Activated naive CD8-positive, alpha-beta T cell treated with anti-CD3 and anti-CD28 coated beads, Interleukin-2, amount 50 U/mL, for 24 hours (primary cell): ENCODE measurements at regions not wholly inside any gene's neighbourhood (a gene's known extent, or its start where the extent isn't known, plus 50 kb on each side); places are given as distances from the start of the nearest gene placed in this dataset.

Experiments used
- ATAC-seq: fragments of 150-1000 bp; cut with Tn5 transposase; one replicate; pipeline ENCODE4 v1.10.0; 2021
- DNase-seq: peaks from one replicate; pipeline ENCODE4 v3.0.0; 2021
- H3K27ac Mint-ChIP-seq: one replicate; pipeline ENCODE4 v1.8.0; 2021; ENCODE audit warnings: mild to moderate bottlenecking, mixed read lengths
- H3K27me3 Mint-ChIP-seq: one replicate; pipeline ENCODE4 v1.8.0; 2021; ENCODE audit warnings: mixed read lengths
- H3K36me3 Mint-ChIP-seq: one replicate; pipeline ENCODE4 v1.8.0; 2021; ENCODE audit warnings: low read depth, mixed read lengths
- H3K4me1 Mint-ChIP-seq: one replicate; pipeline ENCODE4 v1.8.0; 2021; ENCODE audit warnings: mixed read lengths
- H3K4me3 Mint-ChIP-seq: one replicate; pipeline ENCODE4 v1.8.0; 2021; ENCODE audit warnings: mild to moderate bottlenecking, moderate library complexity, mixed read lengths
- H3K9me3 Mint-ChIP-seq: one replicate; pipeline ENCODE4 v1.8.0; 2021; ENCODE audit warnings: mixed read lengths

DNA sequence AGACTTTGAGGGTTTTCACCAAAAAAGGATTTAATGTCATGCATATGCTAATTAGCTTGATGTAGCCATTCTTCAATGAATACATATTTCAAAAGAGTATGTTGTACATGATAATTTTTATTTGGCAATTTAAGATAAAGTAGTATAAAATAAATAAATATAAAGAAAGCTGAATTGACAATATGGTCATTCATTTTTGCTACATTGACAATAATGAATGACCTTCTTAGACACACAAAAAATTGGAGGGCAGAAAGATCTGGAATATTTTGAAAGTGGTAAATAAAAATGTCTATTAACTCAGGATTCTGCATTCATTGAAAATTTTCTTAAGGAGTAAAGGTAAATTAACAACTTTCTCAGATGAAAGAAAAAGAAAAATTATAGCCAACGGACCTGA, 324.8 kb upstream of the FTMT start:
- H3K27ac Mint-ChIP-seq, result no peak overlapping the region
- no peaks in the 10 kb centered on the region for H3K27me3 Mint-ChIP-seq
- H3K36me3 Mint-ChIP-seq, result no peaks in the 10 kb centered on the region
- peaks cover 18% of the 10 kb centered on the region for H3K9me3 Mint-ChIP-seq
- H3K4me1 Mint-ChIP-seq, result no peaks in the 10 kb centered on the region
- ATAC-seq (no peak), DNase-seq (no peak)
- no peak overlapping the region for H3K4me3 Mint-ChIP-seq

DNA sequence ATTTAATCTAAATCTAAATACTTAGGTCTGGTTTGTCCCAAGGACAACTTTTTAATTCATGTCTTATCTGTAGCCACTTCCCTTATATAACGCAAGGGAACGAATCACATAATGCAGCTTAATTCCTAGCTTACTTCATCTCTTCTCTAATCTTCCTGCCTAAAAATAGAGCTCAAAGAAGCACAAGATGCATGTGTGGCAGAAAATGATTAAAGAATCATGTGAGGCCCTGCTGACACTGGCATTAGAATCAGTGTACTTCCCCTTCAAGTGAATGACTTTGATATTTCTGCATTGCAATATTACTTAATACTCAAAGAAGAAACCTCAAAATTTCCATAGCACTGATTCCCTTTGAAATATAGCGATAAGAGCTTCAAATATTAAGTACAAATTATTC, 317.9 kb upstream of the FTMT start:
- Mint-ChIP-seq H3K4me1 (no peaks in the 10 kb centered on the region), H3K9me3 (peaks cover 5% of the 10 kb centered on the region), H3K4me3 (no peak overlapping the region), H3K27ac (no peak overlapping the region), H3K27me3 (no peaks in the 10 kb centered on the region), H3K36me3 (no peaks in the 10 kb centered on the region)
- no peak for ATAC-seq
- no peak for DNase-seq

DNA sequence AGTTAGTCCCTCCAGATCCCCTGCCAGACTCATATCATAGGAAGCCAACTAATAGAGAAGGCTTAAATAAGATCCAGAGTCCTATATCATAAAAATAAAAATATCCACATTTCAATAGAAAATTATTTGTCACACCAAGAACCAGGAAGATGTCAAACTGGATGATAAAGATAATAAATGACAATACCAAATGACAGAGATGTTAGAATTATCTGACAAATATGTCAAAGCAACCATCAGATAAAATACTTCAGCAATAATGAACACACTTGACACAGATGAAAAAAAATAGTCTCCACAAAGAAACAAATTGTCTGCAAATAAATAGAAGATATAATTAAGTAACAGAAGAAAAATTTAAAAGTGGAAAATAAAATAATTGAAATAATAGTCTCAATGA, 300.7 kb upstream of the FTMT start:
- Mint-ChIP-seq H3K27me3 (no peaks in the 10 kb centered on the region), H3K36me3 (no peaks in the 10 kb centered on the region), H3K9me3 (peaks cover 4% of the 10 kb centered on the region), H3K4me1 (no peaks in the 10 kb centered on the region), H3K27ac (no peak overlapping the region), H3K4me3 (no peak overlapping the region)
- DNase-seq (no peak), ATAC-seq (no peak)

DNA sequence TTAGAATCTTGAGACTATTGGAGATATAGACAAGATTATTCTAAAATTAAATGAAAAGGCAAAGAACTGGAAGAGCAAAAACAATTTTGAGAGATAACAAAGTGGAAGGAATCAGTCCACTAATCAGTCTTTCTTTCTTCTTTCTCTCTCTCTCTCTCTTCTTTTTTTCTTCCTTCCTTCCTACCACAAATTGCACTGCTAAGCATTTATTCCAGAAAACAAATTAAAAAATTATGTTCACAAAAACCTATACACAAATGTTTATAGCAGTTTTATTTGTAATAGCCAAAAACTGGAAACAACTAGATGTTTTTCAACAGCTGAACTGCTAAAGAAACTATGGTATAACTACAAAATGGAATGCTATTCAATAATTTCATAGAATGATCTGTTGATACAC, 291.9 kb upstream of the FTMT start:
- no peaks in the 10 kb centered on the region for H3K27me3 Mint-ChIP-seq
- H3K4me1 Mint-ChIP-seq, result no peaks in the 10 kb centered on the region
- no peak overlapping the region for H3K4me3 Mint-ChIP-seq
- no peaks in the 10 kb centered on the region for H3K9me3 Mint-ChIP-seq
- ATAC-seq (no peak), DNase-seq (no peak)
- no peak overlapping the region for H3K27ac Mint-ChIP-seq
- no peaks in the 10 kb centered on the region for H3K36me3 Mint-ChIP-seq

DNA sequence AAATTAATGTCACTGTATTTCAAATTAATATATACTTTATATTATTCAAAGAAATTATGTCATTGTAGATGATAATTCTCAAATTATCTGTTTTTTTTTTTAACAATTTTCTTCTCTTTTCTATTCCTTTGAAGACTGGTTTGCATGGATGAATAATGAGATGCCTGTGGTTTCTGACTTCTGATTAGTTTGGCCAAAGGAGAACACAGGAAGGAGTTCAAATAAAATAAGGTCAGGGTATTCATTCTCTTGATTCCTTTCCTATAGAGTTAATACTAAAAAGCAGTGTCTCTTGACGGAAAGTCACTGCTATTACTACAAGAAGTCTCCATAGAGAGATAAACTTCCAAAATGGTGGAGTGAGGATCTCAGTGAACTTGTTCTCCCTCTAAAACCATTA, 279.6 kb upstream of the FTMT start:
- ATAC-seq, result no peak

DNA sequence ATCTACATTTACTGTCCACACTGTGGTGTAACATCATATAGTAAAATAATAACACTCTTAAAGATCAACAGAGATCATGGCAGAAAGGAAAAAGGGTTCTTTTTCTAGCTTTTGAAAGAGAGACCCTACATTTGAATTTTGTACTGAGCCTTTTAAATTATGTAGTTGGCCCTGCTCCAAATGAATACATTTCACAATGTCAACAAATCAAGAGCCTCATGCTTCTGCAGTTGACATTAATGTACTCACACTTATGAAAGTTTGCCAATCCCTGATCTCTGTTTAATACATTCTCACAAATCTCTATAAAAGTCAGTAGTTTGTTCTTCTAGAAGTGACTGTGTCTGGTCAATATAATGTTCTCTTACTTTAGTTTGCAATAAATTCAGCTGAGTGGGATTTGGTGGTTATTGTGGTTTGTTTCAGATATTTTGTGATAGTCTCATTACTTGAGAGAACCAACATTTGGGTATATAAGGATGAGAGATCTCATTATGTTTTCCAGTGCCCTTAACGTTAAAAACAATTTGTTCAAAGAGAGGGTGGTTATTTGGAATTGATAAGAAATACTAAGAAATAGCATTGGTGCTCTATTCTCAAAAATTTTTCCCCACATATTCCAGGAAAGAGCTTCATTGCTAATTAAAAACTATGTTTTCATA, 277.8 kb upstream of the FTMT start:
- Mint-ChIP-seq H3K27ac (no peak overlapping the region), H3K36me3 (no peaks in the 10 kb centered on the region), H3K4me1 (no peaks in the 10 kb centered on the region), H3K27me3 (no peaks in the 10 kb centered on the region), H3K4me3 (no peak overlapping the region), H3K9me3 (peaks cover 15% of the 10 kb centered on the region)
- DNase-seq, result no peak
- ATAC-seq, result no peak

More for the DNA sequence above, 279.6 kb upstream of the FTMT start:
- Mint-ChIP-seq H3K36me3 (no peaks in the 10 kb centered on the region), H3K4me1 (no peaks in the 10 kb centered on the region), H3K27me3 (no peaks in the 10 kb centered on the region), H3K9me3 (peaks cover 15% of the 10 kb centered on the region), H3K4me3 (no peak overlapping the region), H3K27ac (no peak overlapping the region)
- no peak for DNase-seq

DNA sequence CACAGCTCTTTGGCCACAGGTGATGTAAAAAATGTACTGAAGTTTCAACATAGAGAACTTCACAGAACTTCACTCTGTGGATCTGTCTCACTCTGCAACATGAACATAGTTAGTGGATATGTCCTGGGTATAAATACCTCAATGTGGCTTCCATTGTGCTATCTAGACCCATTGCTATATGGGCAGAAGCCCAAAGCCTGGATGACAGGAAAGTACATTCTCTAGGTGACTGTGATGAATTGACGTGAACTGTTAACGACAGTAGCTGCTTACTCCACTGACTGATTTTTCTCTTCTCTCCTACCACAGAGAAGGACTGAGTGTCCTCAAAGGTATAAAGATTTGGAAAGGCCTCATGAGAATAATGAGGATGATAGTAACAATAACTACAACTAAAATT, 270.1 kb upstream of the FTMT start:
- H3K27me3 Mint-ChIP-seq, result no peaks in the 10 kb centered on the region
- no peak for ATAC-seq
- no peak overlapping the region for H3K4me3 Mint-ChIP-seq
- no peak overlapping the region for H3K27ac Mint-ChIP-seq
- peaks cover 4% of the 10 kb centered on the region for H3K9me3 Mint-ChIP-seq
- H3K4me1 Mint-ChIP-seq, result no peaks in the 10 kb centered on the region
- no peaks in the 10 kb centered on the region for H3K36me3 Mint-ChIP-seq
- DNase-seq, result no peak

DNA sequence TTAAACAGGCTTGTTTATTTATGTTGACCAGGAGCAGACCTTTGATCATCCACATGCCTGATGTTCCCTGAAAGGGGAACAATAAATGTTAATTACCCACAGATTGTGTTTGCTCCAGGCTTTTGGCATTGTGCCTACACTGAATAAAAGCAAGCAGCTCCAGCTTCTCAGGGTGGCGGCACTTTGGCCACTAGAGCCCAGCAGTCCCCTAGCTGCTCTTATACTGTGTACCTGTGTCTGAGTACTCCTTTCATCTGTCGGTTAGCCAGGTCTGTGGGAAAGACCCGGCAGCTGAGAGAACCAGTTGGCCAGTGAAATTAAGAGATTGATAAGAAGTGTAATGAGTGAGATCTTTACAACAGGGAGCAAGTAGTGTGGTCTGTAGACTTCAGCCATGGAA, 254.8 kb upstream of the FTMT start:
- H3K27ac Mint-ChIP-seq, result no peak overlapping the region
- no peak for ATAC-seq

DNA sequence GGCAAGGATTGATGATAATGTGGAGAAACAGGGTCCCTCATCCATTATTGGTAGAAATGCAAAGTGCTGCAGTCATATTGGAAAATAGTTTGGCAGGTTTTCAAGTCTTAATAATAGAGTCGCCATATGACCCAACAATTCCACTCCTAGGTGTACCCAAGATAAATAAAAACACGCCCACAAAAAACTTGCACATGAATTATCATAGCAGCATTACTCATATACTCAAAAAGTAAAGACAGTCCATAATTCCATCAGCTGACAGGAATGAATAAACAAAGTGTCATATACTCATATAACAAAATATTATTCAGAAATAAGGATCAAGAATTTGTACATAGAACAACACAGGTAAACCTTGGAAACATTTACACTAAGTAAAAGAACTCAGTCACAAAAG, 242.9 kb upstream of the FTMT start:
- Mint-ChIP-seq H3K9me3 (peaks cover 9% of the 10 kb centered on the region), H3K4me3 (no peak overlapping the region), H3K4me1 (no peaks in the 10 kb centered on the region), H3K27ac (no peak overlapping the region), H3K27me3 (no peaks in the 10 kb centered on the region), H3K36me3 (no peaks in the 10 kb centered on the region)
- ATAC-seq (no peak), DNase-seq (no peak)

More for the DNA sequence above, 254.8 kb upstream of the FTMT start:
- Mint-ChIP-seq H3K9me3 (peaks cover 22% of the 10 kb centered on the region), H3K4me1 (no peaks in the 10 kb centered on the region), H3K27me3 (no peaks in the 10 kb centered on the region), H3K36me3 (no peaks in the 10 kb centered on the region), H3K4me3 (no peak overlapping the region)
- DNase-seq, result no peak

DNA sequence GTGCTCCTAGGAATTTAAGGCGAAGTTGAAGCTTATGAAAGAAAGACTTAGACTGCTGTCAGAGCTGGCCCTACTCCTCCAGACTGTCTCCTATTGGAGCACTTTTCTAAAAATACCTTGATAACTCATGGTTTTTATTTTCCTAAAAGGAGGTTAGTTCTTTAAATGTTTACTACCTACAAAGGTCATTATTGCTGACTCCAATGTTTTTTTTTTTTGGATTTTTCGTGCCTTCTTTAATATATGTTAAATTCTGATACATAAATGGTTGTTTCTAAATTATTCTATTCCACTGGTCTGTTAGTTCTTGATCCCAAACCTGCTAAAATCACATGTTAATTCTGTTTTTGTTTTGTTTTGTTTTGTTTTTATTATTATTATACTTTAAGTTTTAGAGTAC, 227.6 kb upstream of the FTMT start:
- Mint-ChIP-seq H3K27ac (no peak overlapping the region), H3K9me3 (no peaks in the 10 kb centered on the region), H3K4me3 (no peak overlapping the region), H3K36me3 (no peaks in the 10 kb centered on the region), H3K27me3 (no peaks in the 10 kb centered on the region), H3K4me1 (no peaks in the 10 kb centered on the region)
- ATAC-seq (no peak), DNase-seq (no peak)

DNA sequence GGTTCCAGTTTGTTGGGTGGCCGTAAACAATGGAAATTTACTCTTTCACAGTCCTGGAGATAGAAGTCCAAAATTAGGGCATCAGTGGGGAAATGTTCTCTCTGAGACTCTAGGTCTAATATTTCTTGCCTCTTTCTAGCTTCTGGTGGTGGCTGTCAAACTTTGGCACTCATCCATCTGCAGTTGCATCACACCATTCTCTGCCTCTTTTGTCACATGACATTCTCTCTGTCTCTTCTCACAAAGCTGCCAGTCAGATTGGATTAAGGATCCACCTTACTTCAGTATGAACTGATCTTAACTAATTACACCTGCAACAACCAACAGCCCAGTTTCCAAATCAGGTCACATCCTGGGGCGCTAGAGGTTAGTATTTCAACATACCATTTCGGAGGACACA, 222.9 kb upstream of the FTMT start:
- H3K4me3 Mint-ChIP-seq, result no peak overlapping the region
- no peak for ATAC-seq
- no peaks in the 10 kb centered on the region for H3K36me3 Mint-ChIP-seq
- H3K27me3 Mint-ChIP-seq, result no peaks in the 10 kb centered on the region
- H3K4me1 Mint-ChIP-seq, result no peaks in the 10 kb centered on the region
- no peaks in the 10 kb centered on the region for H3K9me3 Mint-ChIP-seq
- DNase-seq, result no peak
- H3K27ac Mint-ChIP-seq, result no peak overlapping the region

DNA sequence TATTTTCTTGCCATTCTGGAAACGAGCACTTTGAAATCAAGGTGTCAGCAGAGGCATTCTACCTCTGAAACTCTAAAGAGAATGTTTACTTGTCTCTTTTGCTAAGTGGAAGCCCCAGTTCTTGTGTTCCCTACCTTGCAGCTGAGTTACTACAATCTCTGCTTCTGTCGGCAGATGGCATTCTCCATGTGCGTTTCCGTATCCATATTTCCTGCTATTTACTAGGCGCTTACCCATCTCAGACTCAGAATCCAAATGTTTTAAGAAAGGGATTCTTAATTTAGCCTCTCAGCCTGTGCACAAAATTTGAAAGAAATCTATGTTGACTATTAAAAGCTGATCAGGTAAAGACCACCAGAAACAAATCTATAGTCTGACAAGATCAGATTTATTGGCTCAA, 221.3 kb upstream of the FTMT start:
- no peaks in the 10 kb centered on the region for H3K27me3 Mint-ChIP-seq
- ATAC-seq, result no peak

DNA sequence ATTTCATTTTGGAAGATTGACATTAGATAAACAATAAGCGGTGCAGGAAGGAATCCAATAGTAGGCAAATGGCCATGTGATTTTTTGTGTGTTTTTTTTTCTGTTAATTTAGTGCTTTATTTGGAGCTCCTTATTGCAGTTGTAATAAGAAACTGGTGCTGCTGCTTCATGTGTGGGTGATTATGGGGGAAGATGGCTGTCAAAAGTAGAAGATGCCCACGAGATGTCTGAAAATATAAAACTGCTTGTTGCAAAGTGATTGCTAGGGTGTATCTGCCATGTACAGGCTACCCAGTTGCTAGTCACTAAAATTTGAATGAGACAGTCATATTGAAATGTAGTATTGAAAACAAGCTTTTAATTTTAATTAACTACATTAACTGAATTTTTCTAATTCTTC, 216.7 kb upstream of the FTMT start:
- no peaks in the 10 kb centered on the region for H3K27me3 Mint-ChIP-seq
- H3K9me3 Mint-ChIP-seq, result no peaks in the 10 kb centered on the region
- H3K4me3 Mint-ChIP-seq, result no peak overlapping the region
- H3K36me3 Mint-ChIP-seq, result no peaks in the 10 kb centered on the region
- H3K27ac Mint-ChIP-seq, result no peak overlapping the region
- no peaks in the 10 kb centered on the region for H3K4me1 Mint-ChIP-seq
- no peak for DNase-seq
- ATAC-seq, result no peak

More for the DNA sequence above, 221.3 kb upstream of the FTMT start:
- Mint-ChIP-seq H3K27ac (no peak overlapping the region), H3K9me3 (no peaks in the 10 kb centered on the region), H3K4me3 (no peak overlapping the region), H3K4me1 (no peaks in the 10 kb centered on the region), H3K36me3 (no peaks in the 10 kb centered on the region)
- no peak for DNase-seq

DNA sequence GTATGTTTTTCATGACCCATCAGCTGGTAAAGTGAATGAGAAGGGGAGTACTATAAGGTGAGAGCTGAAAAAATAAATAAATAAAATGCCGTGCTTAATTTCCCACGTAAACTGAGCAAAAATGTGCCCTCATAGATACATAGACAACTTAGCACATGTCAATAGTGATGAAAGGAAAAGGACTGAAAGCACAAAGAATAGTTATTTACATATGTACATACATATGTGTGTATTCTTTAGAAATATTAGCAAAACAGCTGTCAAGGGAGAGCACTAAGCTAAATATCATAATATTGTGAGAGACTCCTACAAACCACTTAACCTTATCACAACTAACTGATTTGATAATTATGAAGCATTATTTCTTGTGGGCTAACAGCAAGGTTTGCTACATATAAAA, 213.6 kb upstream of the FTMT start:
- no peaks in the 10 kb centered on the region for H3K4me1 Mint-ChIP-seq
- no peak overlapping the region for H3K4me3 Mint-ChIP-seq
- peaks cover 11% of the 10 kb centered on the region for H3K9me3 Mint-ChIP-seq
- no peak for DNase-seq
- ATAC-seq, result no peak
- H3K36me3 Mint-ChIP-seq, result no peaks in the 10 kb centered on the region
- no peak overlapping the region for H3K27ac Mint-ChIP-seq
- no peaks in the 10 kb centered on the region for H3K27me3 Mint-ChIP-seq

DNA sequence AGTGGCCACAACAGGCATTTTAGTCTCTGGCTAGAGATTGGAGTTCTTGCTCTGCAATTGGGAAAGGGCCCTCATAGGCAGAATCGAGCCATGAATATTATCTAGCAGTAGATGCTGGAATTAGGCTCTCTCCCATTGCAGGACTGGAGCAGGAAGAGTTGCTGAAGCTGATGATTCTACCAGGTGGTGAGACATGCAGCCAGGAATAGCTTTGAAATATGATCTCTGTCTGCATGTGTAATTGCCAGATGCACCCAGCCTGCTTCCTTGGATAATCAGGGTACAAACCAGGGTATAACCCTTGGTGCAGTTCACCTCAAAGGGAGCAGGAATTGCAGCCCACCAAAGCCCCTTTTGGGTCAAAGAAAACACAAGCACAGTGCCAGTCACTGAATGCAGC, 211.4 kb upstream of the FTMT start:
- ATAC-seq (no peak), DNase-seq (no peak)
- no peak overlapping the region for H3K27ac Mint-ChIP-seq
- H3K4me3 Mint-ChIP-seq, result no peak overlapping the region
- no peaks in the 10 kb centered on the region for H3K36me3 Mint-ChIP-seq
- no peaks in the 10 kb centered on the region for H3K4me1 Mint-ChIP-seq
- H3K9me3 Mint-ChIP-seq, result peaks cover 11% of the 10 kb centered on the region
- no peaks in the 10 kb centered on the region for H3K27me3 Mint-ChIP-seq

DNA sequence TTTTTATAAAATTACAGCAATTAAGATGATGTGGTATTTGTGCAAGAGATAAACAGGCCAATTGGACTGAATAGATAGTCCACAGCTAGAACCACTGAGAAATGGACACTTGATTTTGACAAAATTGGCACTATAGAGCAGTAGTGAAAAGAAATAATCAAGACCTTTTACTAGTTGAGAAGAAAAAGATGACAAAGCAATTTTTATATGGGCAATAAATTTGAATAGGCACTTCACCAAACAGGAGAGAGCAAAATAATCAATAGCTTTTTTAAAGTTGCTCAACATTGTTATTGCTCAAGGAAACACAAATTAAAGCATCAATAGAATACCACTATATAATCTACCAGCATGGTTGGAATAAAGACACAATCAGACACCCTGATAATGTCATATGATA, 193.5 kb upstream of the FTMT start:
- ATAC-seq, result no peak

More for the DNA sequence above, 193.5 kb upstream of the FTMT start:
- peaks cover 14% of the 10 kb centered on the region for H3K9me3 Mint-ChIP-seq
- no peak overlapping the region for H3K27ac Mint-ChIP-seq
- H3K36me3 Mint-ChIP-seq, result no peaks in the 10 kb centered on the region
- no peak for DNase-seq
- H3K4me3 Mint-ChIP-seq, result no peak overlapping the region
- H3K27me3 Mint-ChIP-seq, result no peaks in the 10 kb centered on the region
- H3K4me1 Mint-ChIP-seq, result no peaks in the 10 kb centered on the region
